DOHH2 (cell line): ENCODE measurements at regions not wholly inside any gene's neighbourhood (a gene's known extent, or its start where the extent isn't known, plus 50 kb on each side); places are given as distances from the start of the nearest gene placed in this dataset.

Experiments
- EZH2phosphoT487 ChIP-seq: fragments of 200-600 bp; sonication (generic); IDR thresholded peaks from 2 replicates; pipeline ENCODE4 v1.6.1; 2017; ENCODE audit warnings: borderline replicate concordance, mild to moderate bottlenecking, antibody characterized with exemption, low read length, moderate library complexity, mixed read lengths
- TF ChIP-seq, protein P1 (sequence below): fragments of 200-600 bp; sonication (generic); IDR thresholded peaks from one replicate; pipeline ENCODE4 v1.5.1; 2014; ENCODE audit warnings: antibody characterized with exemption, mild to moderate bottlenecking, low read depth, low read length; ENCODE audit not compliant: poor library complexity, severe bottlenecking

DNA sequence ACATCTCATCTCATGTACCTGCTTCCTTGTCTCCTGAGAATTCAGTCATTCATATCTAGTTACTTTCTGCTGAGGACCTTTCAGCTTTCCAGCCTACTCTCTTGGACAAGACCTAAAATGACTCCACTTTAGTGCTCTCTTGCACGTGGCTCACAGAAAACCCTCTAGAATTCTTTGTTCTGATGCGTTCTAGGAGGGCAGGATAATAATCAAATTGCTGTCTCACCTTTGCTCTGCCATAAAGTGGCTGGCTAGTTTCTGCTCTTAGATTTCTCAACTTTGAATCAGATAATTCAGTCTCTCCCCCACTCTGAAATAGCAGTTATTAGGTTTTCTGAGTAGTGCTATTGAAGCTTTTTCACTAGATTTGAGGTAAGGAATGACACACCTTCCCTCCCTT lies 429.5 kb upstream of the FBXO33 start:
- no peak for TF ChIP-seq EZH2phosphoT487
- TF ChIP-seq, protein P1, sequence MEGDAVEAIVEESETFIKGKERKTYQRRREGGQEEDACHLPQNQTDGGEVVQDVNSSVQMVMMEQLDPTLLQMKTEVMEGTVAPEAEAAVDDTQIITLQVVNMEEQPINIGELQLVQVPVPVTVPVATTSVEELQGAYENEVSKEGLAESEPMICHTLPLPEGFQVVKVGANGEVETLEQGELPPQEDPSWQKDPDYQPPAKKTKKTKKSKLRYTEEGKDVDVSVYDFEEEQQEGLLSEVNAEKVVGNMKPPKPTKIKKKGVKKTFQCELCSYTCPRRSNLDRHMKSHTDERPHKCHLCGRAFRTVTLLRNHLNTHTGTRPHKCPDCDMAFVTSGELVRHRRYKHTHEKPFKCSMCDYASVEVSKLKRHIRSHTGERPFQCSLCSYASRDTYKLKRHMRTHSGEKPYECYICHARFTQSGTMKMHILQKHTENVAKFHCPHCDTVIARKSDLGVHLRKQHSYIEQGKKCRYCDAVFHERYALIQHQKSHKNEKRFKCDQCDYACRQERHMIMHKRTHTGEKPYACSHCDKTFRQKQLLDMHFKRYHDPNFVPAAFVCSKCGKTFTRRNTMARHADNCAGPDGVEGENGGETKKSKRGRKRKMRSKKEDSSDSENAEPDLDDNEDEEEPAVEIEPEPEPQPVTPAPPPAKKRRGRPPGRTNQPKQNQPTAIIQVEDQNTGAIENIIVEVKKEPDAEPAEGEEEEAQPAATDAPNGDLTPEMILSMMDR = no peak
